Activated CD4-positive, alpha-beta T cell treated with anti-CD3 and anti-CD28 coated beads, Interleukin-2, amount 10 ng/mL, durations not matched to agents 24 days and 14 days (primary cell): ENCODE measurements at regions not wholly inside any gene's neighbourhood (a gene's known extent, or its start where the extent isn't known, plus 50 kb on each side); places are given as distances from the start of the nearest gene placed in this dataset.

Experiments
- DNase-seq: peaks from one replicate; pipeline ENCODE4 v3.0.0; 2022
- H3K27ac Mint-ChIP-seq: one replicate; pipeline ENCODE4 v1.8.0; 2022; ENCODE audit warnings: mild to moderate bottlenecking, mixed read lengths
- H3K27me3 Mint-ChIP-seq: one replicate; pipeline ENCODE4 v1.8.0; 2022; ENCODE audit warnings: mixed read lengths
- H3K36me3 Mint-ChIP-seq: one replicate; pipeline ENCODE4 v1.8.0; 2022; ENCODE audit warnings: low read depth, mild to moderate bottlenecking, mixed read lengths
- H3K4me1 Mint-ChIP-seq: one replicate; pipeline ENCODE4 v1.8.0; 2021; ENCODE audit warnings: mixed read lengths
- H3K4me3 Mint-ChIP-seq: one replicate; pipeline ENCODE4 v1.8.0; 2022; ENCODE audit warnings: mild to moderate bottlenecking, moderate library complexity, mixed read lengths
- H3K9me3 Mint-ChIP-seq: one replicate; pipeline ENCODE4 v1.8.0; 2021; ENCODE audit warnings: mixed read lengths
- intact Hi-C: fragments of 100-400 bp; cut with micrococcal nuclease; formaldehyde crosslinking; loops from one replicate; pipeline ENCODE4 v1.15.1; 2023

DNA sequence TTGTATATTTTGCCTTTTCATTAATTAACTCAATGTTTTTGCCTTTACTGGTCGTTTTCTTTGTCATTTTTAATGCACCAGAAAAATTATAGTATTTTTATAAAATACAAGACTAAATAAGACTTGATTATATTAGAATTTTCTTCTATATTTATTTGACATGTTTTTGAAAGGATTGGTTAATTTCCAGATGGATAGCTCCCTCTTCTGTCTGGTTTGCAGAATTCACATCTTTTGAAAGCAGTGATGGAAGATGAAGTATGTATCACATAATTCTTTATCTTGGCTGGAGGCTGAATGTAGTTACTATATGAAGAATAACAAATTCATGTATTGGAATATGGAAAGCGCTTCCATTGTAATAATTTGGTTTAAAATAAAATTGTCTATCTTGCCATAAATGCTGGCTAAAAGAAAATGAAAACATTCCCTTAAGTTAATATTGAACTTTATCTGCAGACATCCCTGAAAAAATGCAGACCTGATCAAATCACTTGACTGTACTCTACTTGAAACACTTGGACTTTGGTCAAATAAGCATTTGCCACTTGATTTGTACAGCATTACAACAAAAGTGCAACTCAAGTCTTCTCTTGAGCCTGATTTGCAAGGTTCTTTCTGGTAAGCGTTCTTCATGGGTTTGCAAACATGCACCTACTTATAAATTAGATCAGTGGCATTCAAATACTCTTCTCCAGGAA is 86.3 kb upstream of the EFEMP1 start:
- Mint-ChIP-seq H3K4me1 (no peaks in the 10 kb centered on the region), H3K9me3 (no peaks in the 10 kb centered on the region), H3K4me3 (no peak overlapping the region), H3K36me3 (no peaks in the 10 kb centered on the region), H3K27me3 (no peaks in the 10 kb centered on the region), H3K27ac (no peak overlapping the region)
- intact Hi-C loops: no loop called here
- no peak for DNase-seq

- H3K27me3 Mint-ChIP-seq: no peaks in the 10 kb centered on the region
- no peaks in the 10 kb centered on the region for H3K4me1 Mint-ChIP-seq
- no peak overlapping the region for H3K27ac Mint-ChIP-seq
- H3K4me3 Mint-ChIP-seq: no peak overlapping the region
- no peaks in the 10 kb centered on the region for H3K36me3 Mint-ChIP-seq
- H3K9me3 Mint-ChIP-seq: no peaks in the 10 kb centered on the region
- DNase-seq: no peak
- intact Hi-C loops: no loop called here
These were observed 88.0 kb upstream of the EFEMP1 start for GRCh38 chr2:56011624-56012023.

DNA sequence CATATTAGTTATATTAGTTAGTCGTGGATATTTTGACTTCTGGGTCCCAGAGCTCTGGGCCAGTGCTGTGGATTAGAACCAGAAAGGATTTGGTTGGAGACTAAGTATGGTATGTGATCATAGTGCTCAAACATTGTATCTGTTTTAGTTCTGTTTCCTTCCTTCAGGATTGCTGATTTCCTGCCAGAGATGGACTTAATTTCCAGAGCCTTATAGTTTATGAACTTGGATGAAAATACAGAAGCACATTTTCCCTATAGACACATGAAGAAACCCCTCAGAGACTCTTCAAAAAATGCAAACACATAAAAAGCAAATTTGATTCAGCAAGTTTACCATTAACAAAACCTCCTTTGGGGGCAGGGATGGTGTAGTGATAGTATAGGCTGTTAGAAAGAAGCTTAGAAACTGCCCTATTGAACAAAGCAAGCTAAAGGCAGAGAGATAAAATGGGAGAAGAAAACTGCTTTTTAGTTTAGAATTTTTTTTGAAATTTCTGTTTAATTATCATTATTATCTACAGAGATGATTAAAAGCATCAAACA is 88.7 kb upstream of the EFEMP1 start:
- no peaks in the 10 kb centered on the region for H3K4me1 Mint-ChIP-seq
- H3K36me3 Mint-ChIP-seq: no peaks in the 10 kb centered on the region
- H3K9me3 Mint-ChIP-seq: no peaks in the 10 kb centered on the region
- no peak overlapping the region for H3K4me3 Mint-ChIP-seq
- no peak for DNase-seq
- H3K27ac Mint-ChIP-seq: no peak overlapping the region
- intact Hi-C loops: no loop called here
- H3K27me3 Mint-ChIP-seq: no peaks in the 10 kb centered on the region

DNA sequence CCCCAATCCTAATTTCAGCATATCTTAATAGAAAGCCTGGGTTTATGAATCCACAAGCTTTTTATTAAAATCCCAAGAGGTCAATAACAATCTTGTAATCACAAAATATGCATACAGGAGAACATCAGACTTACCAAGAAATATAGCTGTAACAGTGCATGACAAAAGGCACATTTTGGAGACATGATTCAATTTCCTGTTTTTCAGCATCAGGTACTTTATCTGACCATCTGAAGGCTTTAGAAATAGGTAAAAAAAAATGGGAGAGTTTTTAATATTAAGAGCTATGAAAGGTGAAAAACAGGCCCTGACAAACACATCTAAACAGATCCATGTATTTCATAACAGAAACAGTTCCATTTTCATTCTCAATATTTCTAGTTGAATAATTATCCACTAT is 89.9 kb upstream of the EFEMP1 start:
- no peaks in the 10 kb centered on the region for H3K36me3 Mint-ChIP-seq
- no peak overlapping the region for H3K27ac Mint-ChIP-seq
- no peaks in the 10 kb centered on the region for H3K4me1 Mint-ChIP-seq
- no peak for DNase-seq
- no peak overlapping the region for H3K4me3 Mint-ChIP-seq
- intact Hi-C loops: no loop called here
- H3K9me3 Mint-ChIP-seq: no peaks in the 10 kb centered on the region
- H3K27me3 Mint-ChIP-seq: no peaks in the 10 kb centered on the region

DNA sequence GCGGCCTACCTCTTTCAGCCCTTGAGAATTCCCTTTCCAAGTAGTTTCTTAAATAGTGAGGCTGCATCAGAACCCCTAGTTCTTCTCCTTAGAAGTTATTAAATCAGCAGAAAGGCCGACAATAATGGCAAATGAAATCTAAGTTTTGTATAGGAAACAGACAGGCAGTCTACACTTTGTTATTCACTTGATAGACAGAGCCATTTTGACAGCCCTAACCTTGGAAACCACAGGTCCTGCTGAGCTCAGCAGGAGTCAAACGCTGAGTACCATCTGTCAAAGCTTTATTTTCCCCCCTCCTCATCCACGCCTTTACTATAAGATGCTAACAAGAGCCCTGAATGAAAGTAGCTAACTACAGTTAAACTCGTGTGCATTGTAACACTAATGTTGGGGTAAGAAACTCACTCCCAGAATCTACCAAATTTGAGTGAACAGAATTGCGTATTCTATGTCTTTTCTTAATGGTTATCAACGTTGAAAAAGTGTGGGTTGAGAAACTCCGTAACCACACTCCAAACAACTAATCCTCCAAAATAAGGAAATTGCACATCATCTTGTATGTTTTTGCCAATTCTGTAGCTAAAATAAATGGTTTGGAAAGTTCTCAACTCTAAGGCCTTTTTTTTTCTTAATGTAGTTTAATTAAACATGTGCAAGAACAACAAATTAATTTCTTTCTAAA is 90.6 kb upstream of the EFEMP1 start:
- H3K9me3 Mint-ChIP-seq: no peaks in the 10 kb centered on the region
- intact Hi-C loops: no loop called here

DNA sequence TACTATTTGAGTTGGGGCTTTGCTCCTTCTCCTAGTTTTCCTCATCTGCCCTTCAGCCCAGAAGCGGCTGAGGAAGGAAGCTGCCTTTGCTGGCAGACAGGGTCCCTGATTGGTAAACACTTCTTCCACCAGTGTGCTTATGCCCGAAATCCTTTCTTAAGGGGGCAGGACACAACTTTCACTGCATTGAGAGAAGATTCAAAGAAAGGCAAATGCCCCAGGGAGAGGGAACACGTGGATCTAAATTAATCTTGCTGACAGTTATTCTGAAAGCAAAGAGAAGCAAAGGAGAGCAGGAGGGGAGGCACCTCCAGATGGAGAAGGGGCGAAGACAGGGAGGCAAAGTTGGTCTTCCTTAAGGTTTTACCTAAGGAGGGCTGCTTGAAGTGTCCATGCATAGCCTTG is 92.1 kb upstream of the EFEMP1 start:
- no peaks in the 10 kb centered on the region for H3K36me3 Mint-ChIP-seq
- H3K27me3 Mint-ChIP-seq: no peaks in the 10 kb centered on the region
- no peak overlapping the region for H3K27ac Mint-ChIP-seq
- H3K9me3 Mint-ChIP-seq: no peaks in the 10 kb centered on the region
- intact Hi-C loops: no loop called here
- no peak for DNase-seq
- H3K4me3 Mint-ChIP-seq: no peak overlapping the region
- no peaks in the 10 kb centered on the region for H3K4me1 Mint-ChIP-seq

More for the DNA sequence above, 90.6 kb upstream of the EFEMP1 start:
- Mint-ChIP-seq H3K27me3 (no peaks in the 10 kb centered on the region), H3K4me3 (no peak overlapping the region), H3K4me1 (no peaks in the 10 kb centered on the region), H3K36me3 (no peaks in the 10 kb centered on the region), H3K27ac (no peak overlapping the region)
- no peak for DNase-seq

- no peak overlapping the region for H3K4me3 Mint-ChIP-seq
- intact Hi-C loops: no loop called here
- H3K9me3 Mint-ChIP-seq: no peaks in the 10 kb centered on the region
- DNase-seq: no peak
- no peaks in the 10 kb centered on the region for H3K27me3 Mint-ChIP-seq
- no peaks in the 10 kb centered on the region for H3K4me1 Mint-ChIP-seq
- H3K36me3 Mint-ChIP-seq: no peaks in the 10 kb centered on the region
- H3K27ac Mint-ChIP-seq: no peak overlapping the region
These were observed 94.2 kb upstream of the EFEMP1 start for GRCh38 chr2:56017784-56018183.

GRCh38 chr2:56018267-56018666 is 94.7 kb upstream of the EFEMP1 start:
- intact Hi-C loops: no loop called here
- H3K27me3 Mint-ChIP-seq: no peaks in the 10 kb centered on the region
- no peaks in the 10 kb centered on the region for H3K4me1 Mint-ChIP-seq
- no peak overlapping the region for H3K4me3 Mint-ChIP-seq
- H3K36me3 Mint-ChIP-seq: no peaks in the 10 kb centered on the region
- DNase-seq: no peak
- no peak overlapping the region for H3K27ac Mint-ChIP-seq
- H3K9me3 Mint-ChIP-seq: no peaks in the 10 kb centered on the region

- intact Hi-C loops: no loop called here
- DNase-seq: no peak
- no peaks in the 10 kb centered on the region for H3K27me3 Mint-ChIP-seq
- no peak overlapping the region for H3K27ac Mint-ChIP-seq
- no peaks in the 10 kb centered on the region for H3K36me3 Mint-ChIP-seq
- H3K4me3 Mint-ChIP-seq: no peak overlapping the region
- no peaks in the 10 kb centered on the region for H3K4me1 Mint-ChIP-seq
- no peaks in the 10 kb centered on the region for H3K9me3 Mint-ChIP-seq
These were observed 97.5 kb upstream of the EFEMP1 start for GRCh38 chr2:56021136-56021474.

GRCh38 chr2:56021579-56021978 is 98.0 kb upstream of the EFEMP1 start:
- H3K4me1 Mint-ChIP-seq: no peaks in the 10 kb centered on the region

DNA sequence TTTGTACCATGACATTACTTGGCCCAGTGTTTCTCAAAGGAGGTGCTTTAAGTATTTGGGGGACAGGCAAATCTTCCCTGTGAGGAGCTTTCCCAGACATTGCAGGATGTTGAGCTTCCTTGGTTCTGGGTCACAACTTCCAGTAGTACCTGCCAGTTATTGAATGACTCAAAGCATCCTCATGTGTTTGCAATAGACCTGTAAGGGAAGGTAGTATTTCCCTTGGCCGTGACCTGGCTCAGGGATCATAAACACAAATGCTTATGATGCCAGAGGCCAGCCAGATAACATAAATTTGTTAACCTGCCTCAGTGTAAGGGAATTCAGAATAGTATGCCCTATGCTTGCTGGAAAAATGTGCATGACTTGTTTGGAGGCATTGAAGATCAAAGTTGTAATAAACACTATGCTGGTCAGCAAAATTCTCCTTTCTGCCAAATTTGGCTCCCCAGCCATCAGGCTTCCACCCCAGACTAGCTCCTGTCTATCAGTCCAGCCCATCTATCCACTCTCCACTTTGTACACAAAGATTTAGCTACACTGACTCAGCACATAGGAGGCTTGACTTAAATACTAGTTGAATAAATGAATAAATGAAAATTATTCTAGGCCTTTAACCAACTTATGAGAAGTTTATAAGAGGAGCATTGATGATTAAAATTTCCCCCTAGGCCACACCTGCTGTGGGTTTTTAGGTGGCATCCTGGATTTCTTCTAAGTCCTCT is 102.0 kb upstream of the EFEMP1 start:
- intact Hi-C loops: no loop called here
- Mint-ChIP-seq H3K36me3 (no peaks in the 10 kb centered on the region), H3K4me3 (no peak overlapping the region), H3K27ac (no peak overlapping the region), H3K9me3 (no peaks in the 10 kb centered on the region), H3K27me3 (no peaks in the 10 kb centered on the region), H3K4me1 (no peaks in the 10 kb centered on the region)
- no peak for DNase-seq

More at GRCh38 chr2:56021579-56021978, 98.0 kb upstream of the EFEMP1 start:
- no peak overlapping the region for H3K4me3 Mint-ChIP-seq
- intact Hi-C loops: no loop called here
- no peaks in the 10 kb centered on the region for H3K36me3 Mint-ChIP-seq
- no peak for DNase-seq
- no peak overlapping the region for H3K27ac Mint-ChIP-seq
- no peaks in the 10 kb centered on the region for H3K9me3 Mint-ChIP-seq
- no peaks in the 10 kb centered on the region for H3K27me3 Mint-ChIP-seq

DNA sequence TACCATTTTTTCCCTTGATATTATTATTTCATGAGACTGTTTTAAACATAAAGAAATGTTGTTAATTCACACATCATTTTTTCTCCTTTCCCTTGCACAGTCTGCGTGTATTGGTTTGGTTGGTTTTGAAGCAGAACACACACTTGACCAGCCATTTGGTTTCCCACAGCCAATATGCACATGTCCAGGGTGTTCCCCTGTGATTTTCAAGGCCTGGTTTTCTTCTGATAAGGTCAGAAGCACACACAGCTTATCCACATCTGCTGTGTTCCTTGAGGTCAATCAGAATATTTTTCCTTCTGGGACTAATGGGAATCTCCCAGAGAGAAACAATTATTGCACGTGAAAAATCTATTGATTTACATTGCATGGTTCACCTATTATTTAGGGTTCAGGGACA is 103.2 kb upstream of the EFEMP1 start:
- Mint-ChIP-seq H3K4me1 (no peaks in the 10 kb centered on the region), H3K27ac (no peak overlapping the region), H3K27me3 (no peaks in the 10 kb centered on the region), H3K36me3 (no peaks in the 10 kb centered on the region), H3K4me3 (no peak overlapping the region), H3K9me3 (no peaks in the 10 kb centered on the region)
- DNase-seq: no peak
- intact Hi-C loops: no loop called here

DNA sequence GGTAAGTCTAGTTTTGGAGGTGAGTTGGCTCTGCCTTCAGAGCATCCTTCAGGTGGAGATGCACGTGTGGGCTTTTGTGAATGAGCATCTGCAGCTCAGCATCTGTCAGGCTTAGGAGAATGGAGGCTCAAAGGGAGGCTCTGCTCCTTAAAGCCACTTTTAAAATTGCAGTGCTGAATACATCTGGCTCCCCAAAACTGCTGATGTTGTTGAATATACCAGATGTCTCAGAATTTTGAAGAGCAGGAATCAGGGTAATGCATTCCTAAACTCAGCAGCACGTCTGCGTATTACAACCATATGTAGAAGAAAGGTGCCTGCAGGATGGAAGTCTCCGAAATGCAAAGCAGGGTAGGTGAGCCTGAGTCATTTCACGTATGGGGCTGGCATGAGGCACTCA is 106.5 kb upstream of the EFEMP1 start:
- Mint-ChIP-seq H3K27me3 (no peaks in the 10 kb centered on the region), H3K27ac (no peak overlapping the region), H3K4me3 (no peak overlapping the region), H3K36me3 (no peaks in the 10 kb centered on the region), H3K9me3 (no peaks in the 10 kb centered on the region), H3K4me1 (no peaks in the 10 kb centered on the region)
- DNase-seq: no peak
- intact Hi-C loops: no loop called here

- Mint-ChIP-seq H3K4me1 (no peaks in the 10 kb centered on the region), H3K4me3 (no peak overlapping the region), H3K27me3 (no peaks in the 10 kb centered on the region), H3K36me3 (no peaks in the 10 kb centered on the region), H3K9me3 (no peaks in the 10 kb centered on the region), H3K27ac (no peak overlapping the region)
- DNase-seq: no peak
- intact Hi-C loops: no loop called here
These were observed 107.3 kb upstream of the EFEMP1 start for GRCh38 chr2:56030901-56031300.
